ENCODE measurements at regions not wholly inside any gene's neighbourhood (a gene's known extent, or its start where the extent isn't known, plus 50 kb on each side); places are given as distances from the start of the nearest gene placed in this dataset.
"Not testable (repeated sequence)": the region's sequence is repeated elsewhere in the genome, so short reads cannot be mapped to it uniquely, and the experiment has no call there.

DNA sequence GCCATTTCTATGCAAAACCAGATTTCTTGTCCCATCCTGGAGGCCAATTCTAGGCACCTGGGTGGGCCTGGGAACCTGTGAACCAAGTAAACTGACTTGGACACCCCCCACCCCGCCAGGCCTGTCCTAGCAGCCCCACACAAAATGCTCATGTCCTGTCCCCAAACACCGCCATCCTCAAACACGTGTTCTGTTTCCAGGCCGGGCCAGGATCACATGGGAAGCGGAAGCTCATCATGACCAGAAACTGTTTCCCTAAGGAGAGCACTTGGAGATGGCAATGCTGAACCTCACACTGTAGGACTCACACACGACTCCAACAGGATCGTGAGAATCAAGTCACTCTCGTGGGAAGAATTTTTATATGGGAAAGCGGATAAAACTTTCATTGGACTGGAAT, 78.7 kb upstream of the DRD5 start:
- H3K9me3 ChIP-seq (replicated peaks; ENCODE audit: control insufficient read depth, insufficient read depth, low read length); H3K27ac ChIP-seq (ENCODE audit: control insufficient read depth, insufficient read depth); FAIRE-seq; H3K4me1 ChIP-seq (ENCODE audit: control insufficient read depth, insufficient read depth, low read length); in situ Hi-C loops (cut with MboI); H3K4me2 ChIP-seq (ENCODE audit: control insufficient read depth, insufficient read depth); H3K27me3 ChIP-seq (replicated peaks in 1 of 2; ENCODE audit: control insufficient read depth in 2 of 2, insufficient read depth in 2 of 2, low read length in 1 of 2); H2AFZ ChIP-seq (ENCODE audit: control insufficient read depth, low read depth, low read length); DNase-seq (ENCODE audit: low read depth, low spot score); H4K20me1 ChIP-seq (ENCODE audit: control insufficient read depth, insufficient read depth); H3K4me3 ChIP-seq; H3K36me3 ChIP-seq (ENCODE audit: control insufficient read depth in 2 of 2, insufficient read depth in 2 of 2, low read length in 1 of 2); BruUV-seq (replicated peaks); H3K79me2 ChIP-seq (ENCODE audit: control insufficient read depth, insufficient read depth, low read length); H3K9ac ChIP-seq (ENCODE audit: control insufficient read depth, insufficient read depth, low read length); ATAC-seq; POLR2A ChIA-PET: not testable (repeated sequence)
- CTCF ChIA-PET: interaction anchor here (1.0 to 4.5 kb wide), 6 partner anchors 9 to 317 kb away, joined by 3 to 114 read pairs (median 5); no protein-coding TSS in a partner anchor
- intact Hi-C loops (cut with micrococcal nuclease; ENCODE audit: unreplicated experiment): loop anchor here (1.0 kb wide), 1 partner anchor 316 kb away; no protein-coding TSS in a partner anchor
- RAD21 ChIA-PET (ENCODE audit: unreplicated experiment): interaction anchor here (1.0 to 2.5 kb wide), 2 partner anchors 10 to 312 kb away, joined by 3 to 33 read pairs; no protein-coding TSS in a partner anchor
- 54% methylated on average over 9 of the region's 9 CpGs for WGBS (ENCODE audit: insufficient coverage, insufficient replicate concordance, low lambda C conversion rate, missing lambda C conversion rate)
- SMC1A ChIA-PET (ENCODE audit: uncharacterized antibody, unreplicated experiment): interaction anchor here (1.6 kb wide), 1 partner anchor 312 kb away, joined by 27 read pairs; no protein-coding TSS in a partner anchor

DNA sequence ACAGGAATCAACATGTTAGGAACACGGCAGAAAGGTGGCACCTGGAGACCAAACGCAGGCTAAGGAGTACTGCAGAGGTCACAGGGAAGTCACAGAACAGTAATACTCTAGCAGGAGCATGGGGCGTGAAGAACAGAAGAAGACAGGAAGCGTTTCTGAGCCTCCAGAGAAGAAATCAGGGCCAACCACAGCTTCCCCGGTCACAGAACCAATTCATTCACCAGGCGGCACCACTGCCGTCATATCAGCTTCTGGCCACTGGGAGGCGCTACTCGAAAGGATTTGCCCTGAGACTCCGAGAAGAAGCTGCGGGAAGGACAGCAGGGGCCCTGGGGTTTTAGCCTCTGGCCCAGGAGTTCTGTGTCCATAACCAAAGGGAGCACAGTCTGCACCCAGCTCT, 78.0 kb upstream of the DRD5 start:
- Histone ChIP-seq H4K20me1 (ENCODE audit: control insufficient read depth, insufficient read depth) (no peaks in the 10 kb centered on the region), H3K27ac (ENCODE audit: control insufficient read depth, insufficient read depth) (no peak overlapping the region), H3K27me3 (replicated peaks in 1 of 2; ENCODE audit: control insufficient read depth in 2 of 2, insufficient read depth in 2 of 2, low read length in 1 of 2) (no peaks in the 10 kb centered on the region), H3K4me1 (ENCODE audit: control insufficient read depth, insufficient read depth, low read length) (no peaks in the 10 kb centered on the region), H3K9me3 (replicated peaks; ENCODE audit: control insufficient read depth, insufficient read depth, low read length) (no peaks in the 10 kb centered on the region), H3K36me3 (ENCODE audit: control insufficient read depth in 2 of 2, insufficient read depth in 2 of 2, low read length in 1 of 2) (no peaks in the 10 kb centered on the region), H3K4me2 (ENCODE audit: control insufficient read depth, insufficient read depth) (no peak overlapping the region), H3K9ac (ENCODE audit: control insufficient read depth, insufficient read depth, low read length) (no peak overlapping the region), H2AFZ (ENCODE audit: control insufficient read depth, low read depth, low read length) (no peak overlapping the region; the same call in 1 of the 2 replicates), H3K79me2 (ENCODE audit: control insufficient read depth, insufficient read depth, low read length) (no peaks in the 10 kb centered on the region), H3K4me3 (no peak overlapping the region)
- WGBS (ENCODE audit: insufficient coverage, insufficient replicate concordance, low lambda C conversion rate, missing lambda C conversion rate): 0% methylated on average over 11 of the region's 11 CpGs
- in situ Hi-C loops (cut with MboI): no loop called here
- ATAC-seq (no peak), DNase-seq (ENCODE audit: low read depth, low spot score) (peak; percentile 5), FAIRE-seq (peak; percentile 27)
- intact Hi-C loops (cut with micrococcal nuclease; ENCODE audit: unreplicated experiment): loop anchor here (1.0 kb wide), 1 partner anchor 315 kb away; no protein-coding TSS in a partner anchor
- ChIA-PET SMC1A (ENCODE audit: uncharacterized antibody, unreplicated experiment) (interaction anchor here (0.8 to 1.6 kb wide), 3 partner anchors 307 to 311 kb away, joined by 3 to 27 read pairs (median 3); no protein-coding TSS in a partner anchor), CTCF (interaction anchor here (0.7 to 4.5 kb wide), 15 partner anchors 10 to 846 kb away, joined by 3 to 114 read pairs (median 4); no protein-coding TSS in a partner anchor), POLR2A (no interaction called here), RAD21 (ENCODE audit: unreplicated experiment) (interaction anchor here (0.8 to 2.5 kb wide), 5 partner anchors 9 to 454 kb away, joined by 3 to 33 read pairs (median 3); no protein-coding TSS in a partner anchor)
- no TSS peak for BruUV-seq (replicated peaks)
- TF ChIP-seq PAX5 (IDR thresholded peaks at IDR 0.05; ENCODE audit: borderline replicate concordance, low read depth, low read length) (no peak), RAD21 (IDR thresholded peaks at IDR 0.05; ENCODE audit: insufficient read depth, low read depth, low read length) (peak; percentile 55), NFXL1 (IDR thresholded peaks at IDR 0.05; ENCODE audit: borderline replicate concordance) (no peak), DPF2 (IDR thresholded peaks at IDR 0.05) (no peak), CBX3 (IDR thresholded peaks at IDR 0.05; ENCODE audit: borderline replicate concordance, low read depth) (no peak), KLF5 (IDR thresholded peaks at IDR 0.05; ENCODE audit: partially characterized antibody) (no peak)
- TF ChIP-seq, protein P1, sequence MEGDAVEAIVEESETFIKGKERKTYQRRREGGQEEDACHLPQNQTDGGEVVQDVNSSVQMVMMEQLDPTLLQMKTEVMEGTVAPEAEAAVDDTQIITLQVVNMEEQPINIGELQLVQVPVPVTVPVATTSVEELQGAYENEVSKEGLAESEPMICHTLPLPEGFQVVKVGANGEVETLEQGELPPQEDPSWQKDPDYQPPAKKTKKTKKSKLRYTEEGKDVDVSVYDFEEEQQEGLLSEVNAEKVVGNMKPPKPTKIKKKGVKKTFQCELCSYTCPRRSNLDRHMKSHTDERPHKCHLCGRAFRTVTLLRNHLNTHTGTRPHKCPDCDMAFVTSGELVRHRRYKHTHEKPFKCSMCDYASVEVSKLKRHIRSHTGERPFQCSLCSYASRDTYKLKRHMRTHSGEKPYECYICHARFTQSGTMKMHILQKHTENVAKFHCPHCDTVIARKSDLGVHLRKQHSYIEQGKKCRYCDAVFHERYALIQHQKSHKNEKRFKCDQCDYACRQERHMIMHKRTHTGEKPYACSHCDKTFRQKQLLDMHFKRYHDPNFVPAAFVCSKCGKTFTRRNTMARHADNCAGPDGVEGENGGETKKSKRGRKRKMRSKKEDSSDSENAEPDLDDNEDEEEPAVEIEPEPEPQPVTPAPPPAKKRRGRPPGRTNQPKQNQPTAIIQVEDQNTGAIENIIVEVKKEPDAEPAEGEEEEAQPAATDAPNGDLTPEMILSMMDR (IDR thresholded peaks at IDR 0.05 in 2 of 3, conservative IDR thresholded peaks at IDR 0.05 in 1 of 3; ENCODE audit: control insufficient read depth in 2 of 3, extremely low read depth in 1 of 3, insufficient read depth in 1 of 3, low read depth in 3 of 3, low read length in 3 of 3): peak; percentile 53 to 72 (median 66)
- TF ChIP-seq, protein P2, sequence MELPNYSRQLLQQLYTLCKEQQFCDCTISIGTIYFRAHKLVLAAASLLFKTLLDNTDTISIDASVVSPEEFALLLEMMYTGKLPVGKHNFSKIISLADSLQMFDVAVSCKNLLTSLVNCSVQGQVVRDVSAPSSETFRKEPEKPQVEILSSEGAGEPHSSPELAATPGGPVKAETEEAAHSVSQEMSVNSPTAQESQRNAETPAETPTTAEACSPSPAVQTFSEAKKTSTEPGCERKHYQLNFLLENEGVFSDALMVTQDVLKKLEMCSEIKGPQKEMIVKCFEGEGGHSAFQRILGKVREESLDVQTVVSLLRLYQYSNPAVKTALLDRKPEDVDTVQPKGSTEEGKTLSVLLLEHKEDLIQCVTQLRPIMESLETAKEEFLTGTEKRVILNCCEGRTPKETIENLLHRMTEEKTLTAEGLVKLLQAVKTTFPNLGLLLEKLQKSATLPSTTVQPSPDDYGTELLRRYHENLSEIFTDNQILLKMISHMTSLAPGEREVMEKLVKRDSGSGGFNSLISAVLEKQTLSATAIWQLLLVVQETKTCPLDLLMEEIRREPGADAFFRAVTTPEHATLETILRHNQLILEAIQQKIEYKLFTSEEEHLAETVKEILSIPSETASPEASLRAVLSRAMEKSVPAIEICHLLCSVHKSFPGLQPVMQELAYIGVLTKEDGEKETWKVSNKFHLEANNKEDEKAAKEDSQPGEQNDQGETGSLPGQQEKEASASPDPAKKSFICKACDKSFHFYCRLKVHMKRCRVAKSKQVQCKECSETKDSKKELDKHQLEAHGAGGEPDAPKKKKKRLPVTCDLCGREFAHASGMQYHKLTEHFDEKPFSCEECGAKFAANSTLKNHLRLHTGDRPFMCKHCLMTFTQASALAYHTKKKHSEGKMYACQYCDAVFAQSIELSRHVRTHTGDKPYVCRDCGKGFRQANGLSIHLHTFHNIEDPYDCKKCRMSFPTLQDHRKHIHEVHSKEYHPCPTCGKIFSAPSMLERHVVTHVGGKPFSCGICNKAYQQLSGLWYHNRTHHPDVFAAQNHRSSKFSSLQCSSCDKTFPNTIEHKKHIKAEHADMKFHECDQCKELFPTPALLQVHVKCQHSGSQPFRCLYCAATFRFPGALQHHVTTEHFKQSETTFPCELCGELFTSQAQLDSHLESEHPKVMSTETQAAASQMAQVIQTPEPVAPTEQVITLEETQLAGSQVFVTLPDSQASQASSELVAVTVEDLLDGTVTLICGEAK (IDR thresholded peaks at IDR 0.05; ENCODE audit: borderline replicate concordance): no peak
- TF ChIP-seq, protein P3, sequence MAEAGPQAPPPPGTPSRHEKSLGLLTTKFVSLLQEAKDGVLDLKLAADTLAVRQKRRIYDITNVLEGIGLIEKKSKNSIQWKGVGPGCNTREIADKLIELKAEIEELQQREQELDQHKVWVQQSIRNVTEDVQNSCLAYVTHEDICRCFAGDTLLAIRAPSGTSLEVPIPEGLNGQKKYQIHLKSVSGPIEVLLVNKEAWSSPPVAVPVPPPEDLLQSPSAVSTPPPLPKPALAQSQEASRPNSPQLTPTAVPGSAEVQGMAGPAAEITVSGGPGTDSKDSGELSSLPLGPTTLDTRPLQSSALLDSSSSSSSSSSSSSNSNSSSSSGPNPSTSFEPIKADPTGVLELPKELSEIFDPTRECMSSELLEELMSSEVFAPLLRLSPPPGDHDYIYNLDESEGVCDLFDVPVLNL (IDR thresholded peaks at IDR 0.05; ENCODE audit: low read depth, low read length): no peak
